ENCODE measurements at regions not wholly inside any gene's neighbourhood (a gene's known extent, or its start where the extent isn't known, plus 50 kb on each side); places are given as distances from the start of the nearest gene placed in this dataset.

- no peak for TF ChIP-seq CTCF (IDR thresholded peaks at IDR 0.05)
- no peak for TF ChIP-seq POLR2A (IDR thresholded peaks at IDR 0.05)
- TF ChIP-seq POLR2AphosphoS5 (IDR thresholded peaks at IDR 0.05), result no peak
- no peak for TF ChIP-seq EP300 (IDR thresholded peaks at IDR 0.05)
- H3K9me3 ChIP-seq, result peaks cover 0 to 18% (median 0%) of the 10 kb centered on the region in 3 donors
- H3K4me1 ChIP-seq, result no peaks in the 10 kb centered on the region
- no peak overlapping the region for H3K4me3 ChIP-seq
- H3K36me3 ChIP-seq, result no peaks in the 10 kb centered on the region
- ATAC-seq, result no peak
- 100% methylated on average over 2 of the region's 4 CpGs for WGBS, 2 donors (ENCODE audit: low coverage in 1 of 2)
- no peak overlapping the region for H3K27ac ChIP-seq
- peaks cover 11% of the 10 kb centered on the region for H3K27me3 ChIP-seq
Observed at GRCh38 chr19:29395734-29396414, 129.9 kb upstream of the VSTM2B start.

- H3K4me1 ChIP-seq, result no peaks in the 10 kb centered on the region
- no peaks in the 10 kb centered on the region for H3K36me3 ChIP-seq
- WGBS, 2 donors (ENCODE audit: low coverage in 1 of 2), result no CpG with 5 or more reads among the region's 2 CpGs
- H3K4me3 ChIP-seq, result no peak overlapping the region
- peaks cover 10% of the 10 kb centered on the region for H3K27me3 ChIP-seq
- H3K9me3 ChIP-seq, result peaks cover 0 to 8% (median 0%) of the 10 kb centered on the region in 3 donors
- ATAC-seq, result no peak
- no peak for TF ChIP-seq EP300 (IDR thresholded peaks at IDR 0.05)
- no peak for TF ChIP-seq POLR2AphosphoS5 (IDR thresholded peaks at IDR 0.05)
- TF ChIP-seq POLR2A (IDR thresholded peaks at IDR 0.05), result no peak
- no peak for TF ChIP-seq CTCF (IDR thresholded peaks at IDR 0.05)
- H3K27ac ChIP-seq, result no peak overlapping the region
Observed at GRCh38 chr19:29396925-29397324, 128.9 kb upstream of the VSTM2B start.

GRCh38 chr19:29397748-29398147, 128.0 kb upstream of the VSTM2B start:
- Histone ChIP-seq H3K36me3 (no peaks in the 10 kb centered on the region), H3K27me3 (peaks cover 1% of the 10 kb centered on the region), H3K27ac (no peak overlapping the region), H3K9me3 (no peaks in the 10 kb centered on the region), H3K4me1 (no peaks in the 10 kb centered on the region), H3K4me3 (no peak overlapping the region)
- WGBS, 2 donors (ENCODE audit: low coverage in 1 of 2), result 48 to 70% methylated on average over 2 to 4 of the region's 7 CpGs
- TF ChIP-seq CTCF (IDR thresholded peaks at IDR 0.05) (no peak), POLR2AphosphoS5 (IDR thresholded peaks at IDR 0.05) (no peak), EP300 (IDR thresholded peaks at IDR 0.05) (no peak), POLR2A (IDR thresholded peaks at IDR 0.05) (no peak)
- no peak for ATAC-seq

GRCh38 chr19:29399804-29400203, 126.0 kb upstream of the VSTM2B start:
- Histone ChIP-seq H3K36me3 (no peaks in the 10 kb centered on the region), H3K27me3 (no peaks in the 10 kb centered on the region), H3K4me1 (peaks cover 0 to 6% (median 4%) of the 10 kb centered on the region in 3 donors), H3K9me3 (no peaks in the 10 kb centered on the region), H3K4me3 (no peak overlapping the region), H3K27ac (no peak overlapping the region)
- TF ChIP-seq CTCF (IDR thresholded peaks at IDR 0.05), result no peak
- no peak for TF ChIP-seq POLR2A (IDR thresholded peaks at IDR 0.05)
- TF ChIP-seq POLR2AphosphoS5 (IDR thresholded peaks at IDR 0.05), result no peak
- TF ChIP-seq EP300 (IDR thresholded peaks at IDR 0.05), result no peak
- WGBS, 2 donors (ENCODE audit: low coverage in 1 of 2), result 50 to 76% methylated on average over 6 to 8 of the region's 8 CpGs
- no peak for ATAC-seq
